Panc1 (cell line): ENCODE measurements at regions not wholly inside any gene's neighbourhood (a gene's known extent, or its start where the extent isn't known, plus 50 kb on each side); places are given as distances from the start of the nearest gene placed in this dataset.

ENCODE experiments used
- CTCF ChIP-seq: fragments of 450-650 bp; IDR thresholded peaks from 2 replicates; pipeline ENCODE4 v1.5.1; 2017; ENCODE audit warnings: mild to moderate bottlenecking
- POLR2AphosphoS5 ChIP-seq: IDR thresholded peaks from 2 replicates; pipeline ENCODE4 v1.6.1; 2012; ENCODE audit warnings: mild to moderate bottlenecking, low read depth, low read length, moderate library complexity
- REST ChIP-seq, 2 experiments: IDR thresholded peaks; 2 replicates each; pipeline ENCODE4 v1.6.1; 2011 to 2012; ENCODE audit warnings: low read depth in 2 of 2, control low read depth in 1 of 2, low read length in 1 of 2, mild to moderate bottlenecking in 1 of 2, moderate library complexity in 1 of 2; ENCODE audit not compliant: insufficient read depth in 1 of 2

- TF ChIP-seq POLR2AphosphoS5 (no peak), CTCF (no peak), REST (IDR thresholded peaks at IDR 0.05; ENCODE audit: insufficient read depth in 1 of 2, low read depth in 2 of 2, low read length in 1 of 2) (no peak)
These were observed 121.2 kb downstream of the ZNF280B start for GRCh38 chr22:22387386-22387736.
